ENCODE measurements at regions not wholly inside any gene's neighbourhood (a gene's known extent, or its start where the extent isn't known, plus 50 kb on each side); places are given as distances from the start of the nearest gene placed in this dataset.

DNA sequence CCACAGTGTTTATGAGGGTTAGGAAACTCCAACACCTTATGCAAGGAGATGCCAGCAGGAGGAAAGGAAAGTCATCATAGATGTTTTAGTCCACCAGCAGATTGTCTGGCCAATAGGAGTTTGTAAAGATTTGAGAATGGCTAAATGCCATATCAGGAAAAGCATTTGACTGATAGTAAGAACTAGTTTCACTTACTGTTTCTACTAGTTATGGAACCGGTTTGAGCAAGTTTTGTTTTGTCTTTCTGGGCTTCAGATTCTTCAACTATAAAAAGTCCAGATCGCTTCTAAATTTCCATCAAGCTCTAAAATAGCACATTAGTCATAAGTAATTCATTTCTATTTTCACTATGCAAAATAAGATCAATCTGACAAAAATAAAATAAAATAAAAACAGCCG lies 254.8 kb upstream of the TMCO5A start:
- no peak for DNase-seq
- no peak overlapping the region for H3K27ac ChIP-seq (ENCODE audit: low read length)
- H3K9ac ChIP-seq (ENCODE audit: low read depth, low read length): no peak overlapping the region
- H3K4me2 ChIP-seq (ENCODE audit: insufficient read depth, low read length): no peak overlapping the region
- H3K36me3 ChIP-seq (ENCODE audit: insufficient read depth, low read length): no peaks in the 10 kb centered on the region
- H3K4me1 ChIP-seq (ENCODE audit: insufficient read depth, low read length): no peaks in the 10 kb centered on the region
- H4K20me1 ChIP-seq (ENCODE audit: insufficient read depth, low read length): no peaks in the 10 kb centered on the region
- H3K9me3 ChIP-seq (ENCODE audit: insufficient read depth, low read length, severe bottlenecking): no peaks in the 10 kb centered on the region
- no peak for ATAC-seq (ENCODE audit: insufficient read depth, low read depth)
- TF ChIP-seq, protein P1, sequence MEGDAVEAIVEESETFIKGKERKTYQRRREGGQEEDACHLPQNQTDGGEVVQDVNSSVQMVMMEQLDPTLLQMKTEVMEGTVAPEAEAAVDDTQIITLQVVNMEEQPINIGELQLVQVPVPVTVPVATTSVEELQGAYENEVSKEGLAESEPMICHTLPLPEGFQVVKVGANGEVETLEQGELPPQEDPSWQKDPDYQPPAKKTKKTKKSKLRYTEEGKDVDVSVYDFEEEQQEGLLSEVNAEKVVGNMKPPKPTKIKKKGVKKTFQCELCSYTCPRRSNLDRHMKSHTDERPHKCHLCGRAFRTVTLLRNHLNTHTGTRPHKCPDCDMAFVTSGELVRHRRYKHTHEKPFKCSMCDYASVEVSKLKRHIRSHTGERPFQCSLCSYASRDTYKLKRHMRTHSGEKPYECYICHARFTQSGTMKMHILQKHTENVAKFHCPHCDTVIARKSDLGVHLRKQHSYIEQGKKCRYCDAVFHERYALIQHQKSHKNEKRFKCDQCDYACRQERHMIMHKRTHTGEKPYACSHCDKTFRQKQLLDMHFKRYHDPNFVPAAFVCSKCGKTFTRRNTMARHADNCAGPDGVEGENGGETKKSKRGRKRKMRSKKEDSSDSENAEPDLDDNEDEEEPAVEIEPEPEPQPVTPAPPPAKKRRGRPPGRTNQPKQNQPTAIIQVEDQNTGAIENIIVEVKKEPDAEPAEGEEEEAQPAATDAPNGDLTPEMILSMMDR (IDR thresholded peaks at IDR 0.05; ENCODE audit: borderline replicate concordance, extremely low read depth, low read length, poor library complexity, severe bottlenecking): no peak
- TF ChIP-seq EZH2 (IDR thresholded peaks at IDR 0.05; ENCODE audit: borderline replicate concordance, low read depth, low read length, severe bottlenecking): no peak
- no peaks in the 10 kb centered on the region for H3K27me3 ChIP-seq (ENCODE audit: insufficient read depth, low read length, poor library complexity)
- H3K79me2 ChIP-seq (ENCODE audit: insufficient read depth, low read length): no peaks in the 10 kb centered on the region
- H3K4me3 ChIP-seq (ENCODE audit: low read depth in 1 of 2, low read length in 2 of 2): no peak overlapping the region
- no peak overlapping the region for H2AFZ ChIP-seq (ENCODE audit: low read depth, low read length)

DNA sequence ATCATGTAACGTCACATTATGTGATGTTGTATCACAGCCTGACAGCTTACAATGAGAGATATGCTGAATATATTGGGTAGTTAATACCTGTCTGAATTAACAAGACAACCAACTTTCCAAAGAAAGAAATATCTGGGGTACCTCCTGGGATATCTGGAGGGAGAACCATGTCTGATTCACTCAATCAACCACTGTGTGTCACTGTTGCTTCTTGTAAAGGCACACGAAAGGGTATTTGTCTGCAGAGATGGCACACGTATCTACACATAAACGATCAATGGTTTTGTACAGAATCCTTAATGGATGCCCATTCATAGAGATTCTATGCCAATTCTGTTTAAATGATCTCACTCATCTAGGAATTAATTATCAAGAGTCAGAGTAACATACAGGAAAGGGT lies 252.1 kb upstream of the TMCO5A start:
- DNase-seq: no peak

DNA sequence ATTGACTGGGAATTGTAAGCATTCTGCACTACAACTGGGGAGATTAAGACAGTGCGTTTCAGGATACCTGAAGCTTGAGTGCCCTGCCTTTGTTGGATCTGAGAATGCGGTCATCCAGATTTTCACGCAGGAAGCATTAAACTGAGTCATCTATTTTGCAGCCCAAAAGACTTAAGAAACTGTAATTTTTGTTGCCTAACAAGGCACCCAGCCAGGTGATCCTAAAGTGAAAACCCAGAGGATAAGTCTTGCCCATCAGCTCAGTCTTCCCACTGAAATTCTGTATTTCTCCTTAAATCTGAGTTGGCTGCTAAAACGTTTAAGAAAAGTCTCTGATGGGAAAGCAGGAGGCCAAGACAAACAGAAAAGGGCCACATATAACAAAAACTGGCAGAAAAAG lies 242.5 kb upstream of the TMCO5A start:
- H2AFZ ChIP-seq (ENCODE audit: low read depth, low read length): no peak overlapping the region
- H3K4me1 ChIP-seq (ENCODE audit: insufficient read depth, low read length): no peaks in the 10 kb centered on the region
- H3K36me3 ChIP-seq (ENCODE audit: insufficient read depth, low read length): no peaks in the 10 kb centered on the region
- no peaks in the 10 kb centered on the region for H4K20me1 ChIP-seq (ENCODE audit: insufficient read depth, low read length)
- H3K4me3 ChIP-seq (ENCODE audit: low read depth in 1 of 2, low read length in 2 of 2): no peak overlapping the region
- H3K27me3 ChIP-seq (ENCODE audit: insufficient read depth, low read length, poor library complexity): no peaks in the 10 kb centered on the region
- TF ChIP-seq EZH2 (IDR thresholded peaks at IDR 0.05; ENCODE audit: borderline replicate concordance, low read depth, low read length, severe bottlenecking): no peak
- H3K27ac ChIP-seq (ENCODE audit: low read length): no peak overlapping the region
- H3K9ac ChIP-seq (ENCODE audit: low read depth, low read length): no peak overlapping the region
- DNase-seq (no peak), ATAC-seq (ENCODE audit: insufficient read depth, low read depth) (no peak)
- no peaks in the 10 kb centered on the region for H3K9me3 ChIP-seq (ENCODE audit: insufficient read depth, low read length, severe bottlenecking)
- H3K4me2 ChIP-seq (ENCODE audit: insufficient read depth, low read length): no peak overlapping the region
- H3K79me2 ChIP-seq (ENCODE audit: insufficient read depth, low read length): no peaks in the 10 kb centered on the region

More for the DNA sequence above, 252.1 kb upstream of the TMCO5A start:
- Histone ChIP-seq H3K27ac (ENCODE audit: low read length) (no peak overlapping the region), H3K9me3 (ENCODE audit: insufficient read depth, low read length, severe bottlenecking) (no peaks in the 10 kb centered on the region), H3K4me1 (ENCODE audit: insufficient read depth, low read length) (no peaks in the 10 kb centered on the region), H3K9ac (ENCODE audit: low read depth, low read length) (no peak overlapping the region), H3K4me3 (ENCODE audit: low read depth in 1 of 2, low read length in 2 of 2) (no peak overlapping the region), H2AFZ (ENCODE audit: low read depth, low read length) (no peak overlapping the region), H4K20me1 (ENCODE audit: insufficient read depth, low read length) (no peaks in the 10 kb centered on the region), H3K27me3 (ENCODE audit: insufficient read depth, low read length, poor library complexity) (no peaks in the 10 kb centered on the region), H3K79me2 (ENCODE audit: insufficient read depth, low read length) (no peaks in the 10 kb centered on the region), H3K4me2 (ENCODE audit: insufficient read depth, low read length) (no peak overlapping the region), H3K36me3 (ENCODE audit: insufficient read depth, low read length) (no peaks in the 10 kb centered on the region)
- ATAC-seq (ENCODE audit: insufficient read depth, low read depth): no peak
- TF ChIP-seq, protein P1 (IDR thresholded peaks at IDR 0.05; ENCODE audit: borderline replicate concordance, extremely low read depth, low read length, poor library complexity, severe bottlenecking): peak; percentile 6
- TF ChIP-seq EZH2 (IDR thresholded peaks at IDR 0.05; ENCODE audit: borderline replicate concordance, low read depth, low read length, severe bottlenecking): no peak

DNA sequence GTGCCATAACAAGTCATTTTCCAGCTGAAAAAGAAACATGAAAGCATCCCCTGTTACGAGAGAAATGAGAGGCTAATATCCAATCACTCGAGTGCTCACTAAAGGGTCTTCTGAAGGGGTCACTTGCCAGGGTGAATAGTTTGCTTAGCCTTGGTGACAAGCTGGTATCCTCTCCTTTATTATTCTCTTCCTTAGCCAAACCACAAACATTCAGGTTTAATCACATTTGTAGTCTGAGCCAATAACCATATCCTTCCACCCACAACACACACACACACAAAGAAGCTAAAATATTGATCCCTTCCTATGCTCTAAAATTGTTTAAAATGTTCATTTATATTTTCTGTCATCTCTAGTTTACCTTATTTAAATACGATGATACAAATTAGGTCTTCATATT lies 240.5 kb upstream of the TMCO5A start:
- H3K27me3 ChIP-seq (ENCODE audit: insufficient read depth, low read length, poor library complexity): no peaks in the 10 kb centered on the region
- no peaks in the 10 kb centered on the region for H3K36me3 ChIP-seq (ENCODE audit: insufficient read depth, low read length)
- H3K4me1 ChIP-seq (ENCODE audit: insufficient read depth, low read length): no peaks in the 10 kb centered on the region
- H3K27ac ChIP-seq (ENCODE audit: low read length): no peak overlapping the region
- H2AFZ ChIP-seq (ENCODE audit: low read depth, low read length): no peak overlapping the region
- H3K79me2 ChIP-seq (ENCODE audit: insufficient read depth, low read length): no peaks in the 10 kb centered on the region
- no peaks in the 10 kb centered on the region for H4K20me1 ChIP-seq (ENCODE audit: insufficient read depth, low read length)
- no peak overlapping the region for H3K4me2 ChIP-seq (ENCODE audit: insufficient read depth, low read length)
- H3K4me3 ChIP-seq (ENCODE audit: low read depth in 1 of 2, low read length in 2 of 2): no peak overlapping the region
- DNase-seq: no peak
- no peaks in the 10 kb centered on the region for H3K9me3 ChIP-seq (ENCODE audit: insufficient read depth, low read length, severe bottlenecking)
- no peak overlapping the region for H3K9ac ChIP-seq (ENCODE audit: low read depth, low read length)
- ATAC-seq (ENCODE audit: insufficient read depth, low read depth): no peak
- TF ChIP-seq, protein P1 (IDR thresholded peaks at IDR 0.05; ENCODE audit: borderline replicate concordance, extremely low read depth, low read length, poor library complexity, severe bottlenecking): no peak
